OCI-LY7 (cell line): ENCODE measurements at regions not wholly inside any gene's neighbourhood (a gene's known extent, or its start where the extent isn't known, plus 50 kb on each side); places are given as distances from the start of the nearest gene placed in this dataset.
"Not testable (repeated sequence)": the region's sequence is repeated elsewhere in the genome, so short reads cannot be mapped to it uniquely, and the experiment has no call there.

Experiments
- BruUV-seq: library from RNA; stranded (reverse); fragments of 400-500 nt; replicated peaks from 2 replicates; lab custom pipeline; 2021; lab: Mats Ljungman, UMichigan
- CTCF ChIA-PET: fragments of 300-600 bp; sonication (Branson Sonifier 250); formaldehyde crosslinking; loops from one replicate; lab custom pipeline; 2022; ENCODE audit warnings: antibody characterized with exemption; ENCODE audit not compliant: unreplicated experiment; lab: Charles Lee
- POLR2A ChIA-PET: fragments of 300-600 bp; sonication (Branson Sonifier 250); formaldehyde crosslinking; loops from one replicate; lab custom pipeline; 2022; ENCODE audit warnings: antibody characterized with exemption; lab: Charles Lee
- DNase-seq: peaks from one replicate; pipeline ENCODE4 v3.0.0-alpha.2; 2015; ENCODE audit warnings: low spot score
- H2AFZ ChIP-seq: fragments of 200-600 bp; sonication (generic), shearing (Covaris generic); 2 replicates; pipeline ENCODE4 v1.6.1; 2014; ENCODE audit warnings: mild to moderate bottlenecking, antibody characterized with exemption, low read length, moderate library complexity
- H3K27ac ChIP-seq: fragments of 200-600 bp; sonication (generic); 2 replicates; pipeline ENCODE4 v1.5.1; 2014; ENCODE audit warnings: mixed run types, low read depth, mild to moderate bottlenecking, moderate library complexity, low read length, inconsistent platforms; ENCODE audit not compliant: poor library complexity, severe bottlenecking
- H3K36me3 ChIP-seq: fragments of 200-600 bp; sonication (generic); 2 replicates; pipeline ENCODE4 v1.6.1; 2014; ENCODE audit warnings: mild to moderate bottlenecking, antibody characterized with exemption, low read length, moderate library complexity, mixed read lengths; ENCODE audit not compliant: insufficient read depth
- H3K4me1 ChIP-seq: fragments of 200-600 bp; sonication (generic); 2 replicates; pipeline ENCODE4 v1.5.1; 2014; ENCODE audit warnings: mild to moderate bottlenecking, low read length; ENCODE audit not compliant: insufficient read depth, poor library complexity, severe bottlenecking
- H3K4me2 ChIP-seq: fragments of 200-600 bp; sonication (generic); 2 replicates; pipeline ENCODE4 v1.6.1; 2014; ENCODE audit warnings: mild to moderate bottlenecking, low read length
- H3K4me3 ChIP-seq: fragments of 200-600 bp; sonication (generic); 2 replicates; pipeline ENCODE4 v1.5.1; 2014; ENCODE audit warnings: mild to moderate bottlenecking, low read depth, low read length; ENCODE audit not compliant: poor library complexity, severe bottlenecking
- H3K79me2 ChIP-seq: fragments of 200-600 bp; sonication (generic); 2 replicates; pipeline ENCODE4 v1.6.1; 2016; ENCODE audit warnings: low read depth, mild to moderate bottlenecking, low read length, moderate library complexity, mixed read lengths; ENCODE audit not compliant: insufficient read depth
- H3K9me2 ChIP-seq: fragments of 200-600 bp; sonication (generic); 2 replicates; pipeline ENCODE4 v1.6.1; 2016; ENCODE audit warnings: mild to moderate bottlenecking, low read length, mixed read lengths; ENCODE audit not compliant: insufficient read depth
- H3K9me3 ChIP-seq: fragments of 200-600 bp; sonication (generic); 2 replicates; pipeline ENCODE4 v1.6.1; 2014; ENCODE audit warnings: mild to moderate bottlenecking, mixed run types, low read length, mixed read lengths
- H4K20me1 ChIP-seq: fragments of 200-600 bp; sonication (generic); 2 replicates; pipeline ENCODE4 v1.6.1; 2014; ENCODE audit warnings: mild to moderate bottlenecking, antibody characterized with exemption, low read length, moderate library complexity, mixed read lengths; ENCODE audit not compliant: insufficient read depth
- EZH2phosphoT487 ChIP-seq: fragments of 200-600 bp; sonication (generic); IDR thresholded peaks from 2 replicates; pipeline ENCODE4 v1.6.1; 2018; ENCODE audit warnings: low read depth, borderline replicate concordance, mild to moderate bottlenecking, mixed run types, antibody characterized with exemption, low read length, moderate library complexity, mixed read lengths
- intact Hi-C: fragments of 100-400 bp; cut with micrococcal nuclease; formaldehyde crosslinking; loops from one replicate; pipeline ENCODE4 v1.10.0; 2022; ENCODE audit not compliant: unreplicated experiment
- TF ChIP-seq, protein P1 (sequence below): fragments of 200-600 bp; sonication (generic); conservative IDR thresholded peaks from 2 replicates; pipeline ENCODE4 v1.5.1; 2014; ENCODE audit warnings: mild to moderate bottlenecking, antibody characterized with exemption, low read length, moderate library complexity, mixed read lengths

- CTCF ChIA-PET = no interaction called here
- Histone ChIP-seq H3K4me1 (no peaks in the 10 kb centered on the region), H3K79me2 (no peaks in the 10 kb centered on the region), H3K9me3 (no peaks in the 10 kb centered on the region), H3K27ac (no peak overlapping the region), H3K36me3 (no peaks in the 10 kb centered on the region), H3K4me2 (no peak overlapping the region), H3K4me3 (no peak overlapping the region), H2AFZ (no peak overlapping the region), H4K20me1 (no peaks in the 10 kb centered on the region), H3K9me2 (no peaks in the 10 kb centered on the region)
- BruUV-seq = no TSS peak
- POLR2A ChIA-PET = interaction anchor here (0.7 to 0.8 kb wide), 2 partner anchors 1115 to 1468 kb away, joined by 3 read pairs; no protein-coding TSS in a partner anchor
- intact Hi-C loops = no loop called here
- DNase-seq = no peak
- no peak for TF ChIP-seq EZH2phosphoT487
- TF ChIP-seq, protein P1, sequence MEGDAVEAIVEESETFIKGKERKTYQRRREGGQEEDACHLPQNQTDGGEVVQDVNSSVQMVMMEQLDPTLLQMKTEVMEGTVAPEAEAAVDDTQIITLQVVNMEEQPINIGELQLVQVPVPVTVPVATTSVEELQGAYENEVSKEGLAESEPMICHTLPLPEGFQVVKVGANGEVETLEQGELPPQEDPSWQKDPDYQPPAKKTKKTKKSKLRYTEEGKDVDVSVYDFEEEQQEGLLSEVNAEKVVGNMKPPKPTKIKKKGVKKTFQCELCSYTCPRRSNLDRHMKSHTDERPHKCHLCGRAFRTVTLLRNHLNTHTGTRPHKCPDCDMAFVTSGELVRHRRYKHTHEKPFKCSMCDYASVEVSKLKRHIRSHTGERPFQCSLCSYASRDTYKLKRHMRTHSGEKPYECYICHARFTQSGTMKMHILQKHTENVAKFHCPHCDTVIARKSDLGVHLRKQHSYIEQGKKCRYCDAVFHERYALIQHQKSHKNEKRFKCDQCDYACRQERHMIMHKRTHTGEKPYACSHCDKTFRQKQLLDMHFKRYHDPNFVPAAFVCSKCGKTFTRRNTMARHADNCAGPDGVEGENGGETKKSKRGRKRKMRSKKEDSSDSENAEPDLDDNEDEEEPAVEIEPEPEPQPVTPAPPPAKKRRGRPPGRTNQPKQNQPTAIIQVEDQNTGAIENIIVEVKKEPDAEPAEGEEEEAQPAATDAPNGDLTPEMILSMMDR = no peak
Observed at GRCh38 chr17:52982331-52982730, 823.8 kb upstream of the CA10 start.

- no peak for DNase-seq
- ChIA-PET POLR2A (no interaction called here), CTCF (no interaction called here)
- no peaks in the 10 kb centered on the region for H3K9me3 ChIP-seq
- no peaks in the 10 kb centered on the region for H3K79me2 ChIP-seq
- H3K9me2 ChIP-seq = no peaks in the 10 kb centered on the region
- H3K4me1 ChIP-seq = no peaks in the 10 kb centered on the region
- no peak overlapping the region for H3K27ac ChIP-seq
- TF ChIP-seq EZH2phosphoT487 = no peak
- TF ChIP-seq, protein P1 = no peak
- no peak overlapping the region for H3K4me3 ChIP-seq
- no peaks in the 10 kb centered on the region for H4K20me1 ChIP-seq
- intact Hi-C loops = no loop called here
- no TSS peak for BruUV-seq
- no peak overlapping the region for H3K4me2 ChIP-seq
- H3K36me3 ChIP-seq = no peaks in the 10 kb centered on the region
- no peak overlapping the region for H2AFZ ChIP-seq
Observed at GRCh38 chr17:52979921-52980320, 821.4 kb upstream of the CA10 start.

GRCh38 chr17:52965856-52966255 is 807.3 kb upstream of the CA10 start:
- no TSS peak for BruUV-seq
- no peak overlapping the region for H2AFZ ChIP-seq
- no peak for DNase-seq
- no peaks in the 10 kb centered on the region; the same call in 1 of the 2 replicates for H3K9me2 ChIP-seq
- no peaks in the 10 kb centered on the region for H3K79me2 ChIP-seq
- no peaks in the 10 kb centered on the region for H3K4me1 ChIP-seq
- intact Hi-C loops = no loop called here
- H3K9me3 ChIP-seq = no peaks in the 10 kb centered on the region
- no peak overlapping the region for H3K4me2 ChIP-seq
- H3K36me3 ChIP-seq = no peaks in the 10 kb centered on the region
- ChIA-PET CTCF (no interaction called here), POLR2A (no interaction called here)
- H3K27ac ChIP-seq = no peak overlapping the region
- TF ChIP-seq, protein P1 = no peak
- TF ChIP-seq EZH2phosphoT487 = no peak
- no peaks in the 10 kb centered on the region for H4K20me1 ChIP-seq
- H3K4me3 ChIP-seq = no peak overlapping the region

DNA sequence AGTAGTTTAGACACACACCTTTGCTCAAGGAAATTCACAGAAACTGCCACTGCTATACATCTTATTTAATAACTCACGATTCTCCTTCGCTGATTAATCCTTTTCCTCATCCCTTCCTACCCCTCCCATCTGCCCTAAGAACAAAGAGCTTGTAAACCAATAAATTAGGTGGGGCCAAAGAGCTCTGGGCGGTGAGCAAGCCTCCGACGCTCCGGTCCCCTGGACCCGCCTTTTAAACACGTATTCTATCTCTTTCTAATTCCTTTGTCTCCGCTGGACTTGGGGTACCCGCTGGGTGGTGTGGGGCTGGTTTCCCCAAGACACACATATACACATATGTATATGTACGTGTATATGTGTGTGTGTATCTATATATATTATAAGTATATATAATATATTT is 803.2 kb upstream of the CA10 start:
- H3K4me3 ChIP-seq, H4K20me1 ChIP-seq, H3K4me2 ChIP-seq, H3K27ac ChIP-seq, BruUV-seq, H3K4me1 ChIP-seq, CTCF ChIA-PET, H3K79me2 ChIP-seq, H3K9me3 ChIP-seq, H3K9me2 ChIP-seq, DNase-seq, intact Hi-C loops, POLR2A ChIA-PET, H3K36me3 ChIP-seq, H2AFZ ChIP-seq: not testable (repeated sequence)
